ENCODE measurements at regions not wholly inside any gene's neighbourhood (a gene's known extent, or its start where the extent isn't known, plus 50 kb on each side); places are given as distances from the start of the nearest gene placed in this dataset.

GRCh38 chr4:123867910-123868587 is 471.5 kb downstream of the SPRY1 start:
- DNase-seq (ENCODE audit: low read depth): no peak
- no peak for TF ChIP-seq CTCF (IDR thresholded peaks at IDR 0.05; ENCODE audit: insufficient read depth, low read length, poor library complexity, severe bottlenecking)
- no peaks in the 10 kb centered on the region for H3K27me3 ChIP-seq (ENCODE audit: control insufficient read depth, insufficient read depth, low read length)
- H3K4me3 ChIP-seq (ENCODE audit: low read depth, low read length): no peak overlapping the region
- no peaks in the 10 kb centered on the region for H3K36me3 ChIP-seq (ENCODE audit: control insufficient read depth, insufficient read depth, low read length)

- H3K27me3 ChIP-seq (ENCODE audit: control insufficient read depth, insufficient read depth, low read length): no peaks in the 10 kb centered on the region
- TF ChIP-seq CTCF (IDR thresholded peaks at IDR 0.05; ENCODE audit: insufficient read depth, low read length, poor library complexity, severe bottlenecking): no peak
- DNase-seq (ENCODE audit: low read depth): no peak
- H3K4me3 ChIP-seq (ENCODE audit: low read depth, low read length): no peak overlapping the region
- no peaks in the 10 kb centered on the region for H3K36me3 ChIP-seq (ENCODE audit: control insufficient read depth, insufficient read depth, low read length)
Observed at GRCh38 chr4:123869286-123870215, 473.0 kb downstream of the SPRY1 start.

GRCh38 chr4:123870216-123870876 is 473.8 kb downstream of the SPRY1 start:
- H3K36me3 ChIP-seq (ENCODE audit: control insufficient read depth, insufficient read depth, low read length): no peaks in the 10 kb centered on the region
- DNase-seq (ENCODE audit: low read depth): peak; percentile 45
- H3K27me3 ChIP-seq (ENCODE audit: control insufficient read depth, insufficient read depth, low read length): no peaks in the 10 kb centered on the region
- H3K4me3 ChIP-seq (ENCODE audit: low read depth, low read length): no peak overlapping the region
- TF ChIP-seq CTCF (IDR thresholded peaks at IDR 0.05; ENCODE audit: insufficient read depth, low read length, poor library complexity, severe bottlenecking): no peak

- H3K36me3 ChIP-seq (ENCODE audit: control insufficient read depth, insufficient read depth, low read length): no peaks in the 10 kb centered on the region
- no peak for DNase-seq (ENCODE audit: low read depth)
- H3K4me3 ChIP-seq (ENCODE audit: low read depth, low read length): no peak overlapping the region
- TF ChIP-seq CTCF (IDR thresholded peaks at IDR 0.05; ENCODE audit: insufficient read depth, low read length, poor library complexity, severe bottlenecking): no peak
- no peaks in the 10 kb centered on the region for H3K27me3 ChIP-seq (ENCODE audit: control insufficient read depth, insufficient read depth, low read length)
Observed at GRCh38 chr4:123871341-123871740, 474.7 kb downstream of the SPRY1 start.

- H3K27me3 ChIP-seq (ENCODE audit: control insufficient read depth, insufficient read depth, low read length): no peaks in the 10 kb centered on the region
- DNase-seq (ENCODE audit: low read depth): no peak
- TF ChIP-seq CTCF (IDR thresholded peaks at IDR 0.05; ENCODE audit: insufficient read depth, low read length, poor library complexity, severe bottlenecking): no peak
- no peaks in the 10 kb centered on the region for H3K36me3 ChIP-seq (ENCODE audit: control insufficient read depth, insufficient read depth, low read length)
- H3K4me3 ChIP-seq (ENCODE audit: low read depth, low read length): no peak overlapping the region
Observed at GRCh38 chr4:123874063-123874462, 477.5 kb downstream of the SPRY1 start.
